AG20443 (cell line): ENCODE measurements at regions not wholly inside any gene's neighbourhood (a gene's known extent, or its start where the extent isn't known, plus 50 kb on each side); places are given as distances from the start of the nearest gene placed in this dataset.

Experiments used
- DNase-seq: peaks from one replicate; pipeline ENCODE4 v3.0.0; 2012; ENCODE audit warnings: low spot score, mixed read lengths

- DNase-seq, result peak; percentile 61
Measured at GRCh38 chr1:218642033-218642948, 297.2 kb downstream of the TGFB2 start.

DNA sequence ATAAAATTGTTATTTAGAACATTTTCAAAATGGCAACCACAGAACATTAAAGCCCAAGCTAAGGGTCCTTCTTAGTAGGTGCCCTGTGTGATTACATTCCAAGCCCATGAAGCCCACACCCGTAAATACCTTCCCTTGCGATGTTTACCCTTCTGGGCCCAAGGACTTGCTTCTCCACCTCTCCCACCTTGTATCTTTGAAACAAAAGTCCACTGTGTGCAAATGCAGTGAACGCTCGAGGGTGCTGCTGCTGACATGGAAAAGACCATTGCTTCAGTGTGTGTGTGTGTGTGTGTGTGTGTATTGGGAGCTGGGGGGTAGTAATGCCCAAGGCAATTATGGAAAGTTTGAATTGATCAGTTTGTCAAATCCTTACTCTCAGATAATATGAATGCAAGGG lies 298.1 kb downstream of the TGFB2 start:
- no peak for DNase-seq

GRCh38 chr1:218643926-218644325 lies 298.8 kb downstream of the TGFB2 start:
- no peak for DNase-seq

GRCh38 chr1:218646288-218646687 lies 301.2 kb downstream of the TGFB2 start:
- DNase-seq, result no peak

GRCh38 chr1:218656301-218657037 lies 311.3 kb downstream of the TGFB2 start:
- no peak for DNase-seq

- no peak for DNase-seq
Measured at GRCh38 chr1:218658269-218658668, 313.1 kb downstream of the TGFB2 start.

- peak; percentile 64 for DNase-seq
Measured at GRCh38 chr1:218658899-218659298, 313.8 kb downstream of the TGFB2 start.

- no peak for DNase-seq
Measured at GRCh38 chr1:218659911-218660677, 315.0 kb downstream of the TGFB2 start.

- DNase-seq, result peak; percentile 47
Measured at GRCh38 chr1:218660678-218661053, 315.5 kb downstream of the TGFB2 start.

DNA sequence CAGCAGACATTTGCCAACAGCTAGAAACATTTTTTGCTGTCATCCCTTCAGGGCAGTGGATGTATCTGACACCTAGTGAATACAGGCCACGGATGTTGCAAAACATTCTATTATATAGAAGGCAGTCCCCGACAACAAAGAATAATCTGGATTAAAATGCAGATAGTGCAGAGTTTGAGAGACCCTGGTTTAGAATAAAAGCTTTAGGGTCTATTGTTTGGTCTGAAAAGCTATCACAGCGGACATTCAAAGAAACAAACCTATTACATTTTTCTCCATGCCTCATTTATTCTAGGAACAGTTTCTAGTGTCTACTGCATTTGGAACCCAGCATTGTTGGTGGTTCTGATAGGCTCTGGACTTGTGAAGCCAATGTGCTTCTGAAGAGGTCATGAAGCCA lies 316.3 kb downstream of the TGFB2 start:
- DNase-seq, result no peak

- no peak for DNase-seq
Measured at GRCh38 chr1:218664385-218665170, 319.4 kb downstream of the TGFB2 start.

DNA sequence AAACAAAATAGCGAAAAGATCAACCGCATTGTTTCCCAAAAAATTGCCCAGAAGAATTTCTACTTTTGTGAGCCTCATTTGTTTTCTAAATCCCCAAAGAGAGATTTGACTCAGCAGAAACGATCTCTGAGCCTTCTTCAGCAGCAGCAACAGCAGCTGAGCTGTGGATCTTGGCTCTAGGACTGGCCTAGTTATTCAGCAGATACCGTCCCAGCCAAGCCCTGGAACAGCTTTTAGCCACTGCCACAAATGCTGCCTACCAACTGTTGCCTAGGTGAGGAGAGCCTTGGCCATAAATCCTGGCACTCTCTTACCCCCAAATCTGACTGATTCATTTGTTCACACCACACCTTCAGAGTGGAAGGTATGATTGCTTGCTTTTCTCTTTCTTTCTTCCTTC lies 320.1 kb downstream of the TGFB2 start:
- DNase-seq, result peak; percentile 81

- no peak for DNase-seq
Measured at GRCh38 chr1:218666263-218666662, 321.1 kb downstream of the TGFB2 start.

- DNase-seq, result no peak
Measured at GRCh38 chr1:218667781-218668516, 322.8 kb downstream of the TGFB2 start.

DNA sequence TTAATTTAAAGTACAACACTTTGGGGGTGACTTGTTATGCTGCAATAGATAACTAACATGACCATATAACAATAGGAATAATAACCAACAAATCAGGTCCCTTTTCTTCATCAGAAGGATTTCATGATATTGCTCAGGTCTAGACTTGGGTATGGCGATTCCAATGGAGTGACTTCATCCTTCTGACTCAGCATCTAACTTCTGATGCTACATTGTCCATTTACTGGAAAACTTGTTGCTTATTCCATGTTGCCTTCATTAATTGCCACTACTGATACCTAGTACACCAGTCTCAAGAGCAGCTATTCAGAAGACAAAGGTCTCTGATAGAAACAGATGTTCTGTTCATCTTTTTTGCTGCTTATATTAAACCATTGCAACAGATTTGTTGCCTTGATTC lies 324.3 kb downstream of the TGFB2 start:
- DNase-seq, result no peak

GRCh38 chr1:218670875-218671274 lies 325.7 kb downstream of the TGFB2 start:
- no peak for DNase-seq

GRCh38 chr1:218671573-218671972 lies 326.4 kb downstream of the TGFB2 start:
- DNase-seq, result no peak

DNA sequence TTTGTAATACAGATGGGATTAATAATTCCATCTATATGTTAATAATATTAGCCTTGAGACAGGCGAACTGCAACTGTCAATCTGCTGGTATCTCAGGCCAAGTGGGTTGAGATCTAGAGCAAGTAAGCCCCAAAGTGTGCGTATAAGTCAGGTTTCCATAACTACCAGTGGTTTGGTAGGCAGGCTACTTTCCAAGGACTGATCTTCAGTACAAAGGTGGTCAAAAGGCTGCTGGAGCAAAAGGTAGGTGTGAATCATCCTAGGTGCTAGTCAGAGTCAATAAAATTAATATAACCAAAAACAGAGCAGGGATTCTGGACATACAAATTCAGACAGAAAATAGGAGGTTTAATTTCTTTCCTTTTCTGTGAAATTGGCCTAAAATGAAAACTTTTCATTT lies 328.0 kb downstream of the TGFB2 start:
- no peak for DNase-seq

- peak; percentile 65 for DNase-seq
Measured at GRCh38 chr1:218674280-218674773, 329.2 kb downstream of the TGFB2 start.

- DNase-seq, result no peak
Measured at GRCh38 chr1:218677026-218677425, 331.9 kb downstream of the TGFB2 start.

DNA sequence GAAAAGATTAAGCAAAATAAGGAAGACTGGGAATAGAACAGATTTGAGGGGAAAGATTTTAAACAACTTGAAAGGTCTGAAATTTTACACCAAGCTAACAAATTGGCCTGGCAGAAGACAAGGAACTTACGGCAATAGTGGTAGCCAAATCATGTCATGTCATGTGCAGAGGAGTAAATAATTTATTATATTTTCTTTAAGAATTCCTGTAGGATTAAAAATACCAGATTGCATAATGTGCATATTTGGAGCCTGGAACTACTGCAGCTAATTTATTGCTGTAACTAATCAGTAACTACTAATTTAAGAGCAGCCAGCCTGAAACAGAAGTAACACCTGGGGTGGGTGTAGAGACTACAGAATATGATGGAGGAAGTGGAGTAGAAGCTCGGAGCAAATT lies 334.3 kb downstream of the TGFB2 start:
- no peak for DNase-seq
